Smooth muscle cell (in vitro differentiated cells): ENCODE measurements at regions not wholly inside any gene's neighbourhood (a gene's known extent, or its start where the extent isn't known, plus 50 kb on each side); places are given as distances from the start of the nearest gene placed in this dataset.

Source experiments
- DNase-seq: peaks from one replicate; lab custom pipeline; 2025; ENCODE audit not compliant: unreplicated experiment; lab: John Stamatoyannopoulos, UW
- H2AFZ ChIP-seq: fragments of 200-600 bp; sonication (generic); 2 replicates; pipeline ENCODE4 v1.6.0; 2016; ENCODE audit warnings: antibody characterized with exemption, low read depth, mild to moderate bottlenecking
- H3F3A ChIP-seq: fragments of 200-600 bp; sonication (generic); 2 replicates; pipeline ENCODE4 v1.6.0; 2017; ENCODE audit warnings: antibody characterized with exemption, low read depth
- H3K27ac ChIP-seq: fragments of 200-600 bp; sonication (generic); 2 replicates; pipeline ENCODE4 v1.5.1; 2016; ENCODE audit warnings: low read depth, mild to moderate bottlenecking
- H3K27me3 ChIP-seq: fragments of 200-600 bp; sonication (generic); 2 replicates; pipeline ENCODE4 v1.6.1; 2016; ENCODE audit warnings: low read depth, mild to moderate bottlenecking
- H3K36me3 ChIP-seq: fragments of 200-600 bp; sonication (generic); 2 replicates; pipeline ENCODE4 v1.5.1; 2016; ENCODE audit warnings: low read depth
- H3K4me1 ChIP-seq: fragments of 200-600 bp; sonication (generic); 2 replicates; pipeline ENCODE4 v1.5.1; 2016; ENCODE audit warnings: low read depth
- H3K4me2 ChIP-seq: fragments of 200-600 bp; sonication (generic); 2 replicates; pipeline ENCODE4 v1.6.0; 2016; ENCODE audit warnings: mild to moderate bottlenecking
- H3K4me3 ChIP-seq: fragments of 200-600 bp; sonication (generic); 2 replicates; pipeline ENCODE4 v1.5.1; 2016; ENCODE audit warnings: mild to moderate bottlenecking
- H3K79me2 ChIP-seq: fragments of 200-600 bp; sonication (generic); 2 replicates; pipeline ENCODE4 v1.6.0; 2016; ENCODE audit warnings: low read depth, mild to moderate bottlenecking
- H3K9ac ChIP-seq: fragments of 200-600 bp; sonication (generic); 2 replicates; pipeline ENCODE4 v1.6.0; 2016; ENCODE audit warnings: low read depth
- H3K9me3 ChIP-seq: fragments of 200-600 bp; sonication (generic); replicated peaks from 2 replicates; pipeline ENCODE4 v1.5.1; 2016; ENCODE audit warnings: low read depth
- H4K20me1 ChIP-seq: fragments of 200-600 bp; sonication (generic); 2 replicates; pipeline ENCODE4 v1.6.0; 2016; ENCODE audit warnings: low read depth
- CTCF ChIP-seq: fragments of 200-600 bp; sonication (generic); IDR thresholded peaks from 2 replicates; pipeline ENCODE4 v1.5.1; 2017; ENCODE audit warnings: borderline replicate concordance, mild to moderate bottlenecking, antibody characterized with exemption; ENCODE audit not compliant: insufficient read depth, poor library complexity, severe bottlenecking
- WGBS: methylation state at CpG from one replicate; pipeline ENCODE4 v1.1.7; 2016; ENCODE audit warnings: low lambda C conversion rate; 5-methylcytosine and 5-hydroxymethylcytosine counted together

GRCh38 chr2:67208887-67209500 is 188.1 kb upstream of the ETAA1 start:
- Histone ChIP-seq H3K4me3 (no peak overlapping the region), H3K4me1 (no peaks in the 10 kb centered on the region), H3K27ac (no peak overlapping the region), H2AFZ (no peak overlapping the region), H3K4me2 (no peak overlapping the region), H3F3A (no peaks in the 10 kb centered on the region), H3K27me3 (no peaks in the 10 kb centered on the region), H4K20me1 (no peaks in the 10 kb centered on the region), H3K36me3 (no peaks in the 10 kb centered on the region), H3K9me3 (no peaks in the 10 kb centered on the region), H3K79me2 (no peaks in the 10 kb centered on the region), H3K9ac (no peak overlapping the region)
- 94% methylated on average over 3 of the region's 3 CpGs for WGBS
- DNase-seq = no peak
- TF ChIP-seq CTCF = no peak

- no peak overlapping the region for H2AFZ ChIP-seq
- H3F3A ChIP-seq = no peaks in the 10 kb centered on the region
- no peaks in the 10 kb centered on the region for H4K20me1 ChIP-seq
- H3K27ac ChIP-seq = no peak overlapping the region
- no peak overlapping the region for H3K4me3 ChIP-seq
- H3K4me1 ChIP-seq = no peaks in the 10 kb centered on the region
- no peaks in the 10 kb centered on the region for H3K36me3 ChIP-seq
- no peaks in the 10 kb centered on the region for H3K27me3 ChIP-seq
- no peak for DNase-seq
- no peak overlapping the region for H3K9ac ChIP-seq
- no peak for TF ChIP-seq CTCF
- H3K4me2 ChIP-seq = no peak overlapping the region
- no peaks in the 10 kb centered on the region for H3K9me3 ChIP-seq
- WGBS = 62% methylated on average over 4 of the region's 4 CpGs
- no peaks in the 10 kb centered on the region for H3K79me2 ChIP-seq
Measured at GRCh38 chr2:67210430-67210829, 186.7 kb upstream of the ETAA1 start.

- DNase-seq = no peak
- H3K9me3 ChIP-seq = no peaks in the 10 kb centered on the region
- no peak overlapping the region for H3K27ac ChIP-seq
- no peak for TF ChIP-seq CTCF
- H3K4me1 ChIP-seq = no peaks in the 10 kb centered on the region
- H4K20me1 ChIP-seq = no peaks in the 10 kb centered on the region
- H3K36me3 ChIP-seq = no peaks in the 10 kb centered on the region
- WGBS = 78% methylated on average over 1 of the region's 1 CpG
- no peak overlapping the region for H3K4me3 ChIP-seq
- H3K4me2 ChIP-seq = no peak overlapping the region
- no peak overlapping the region for H2AFZ ChIP-seq
- no peaks in the 10 kb centered on the region for H3K79me2 ChIP-seq
- no peak overlapping the region for H3K9ac ChIP-seq
- no peaks in the 10 kb centered on the region for H3K27me3 ChIP-seq
- H3F3A ChIP-seq = peaks cover 1% of the 10 kb centered on the region
Measured at GRCh38 chr2:67212203-67212602, 184.9 kb upstream of the ETAA1 start.

GRCh38 chr2:67213270-67213670 is 183.9 kb upstream of the ETAA1 start:
- Histone ChIP-seq H3K4me3 (no peak overlapping the region), H3K9me3 (no peaks in the 10 kb centered on the region), H2AFZ (no peak overlapping the region), H3K9ac (no peak overlapping the region), H3K4me2 (no peak overlapping the region), H3K27me3 (no peaks in the 10 kb centered on the region), H3K4me1 (no peaks in the 10 kb centered on the region), H3F3A (peaks cover 4% of the 10 kb centered on the region), H3K36me3 (no peaks in the 10 kb centered on the region), H3K79me2 (no peaks in the 10 kb centered on the region), H4K20me1 (no peaks in the 10 kb centered on the region), H3K27ac (no peak overlapping the region)
- no peak for DNase-seq
- WGBS = 88% methylated on average over 8 of the region's 8 CpGs
- TF ChIP-seq CTCF = no peak
